ENCODE measurements at regions not wholly inside any gene's neighbourhood (a gene's known extent, or its start where the extent isn't known, plus 50 kb on each side); places are given as distances from the start of the nearest gene placed in this dataset.

- no peak for FAIRE-seq
- Histone ChIP-seq H3K79me1 (ENCODE audit: low read depth, low read length) (no peaks in the 10 kb centered on the region), H2BK15ac (ENCODE audit: low read length) (no peak overlapping the region), H3K9me3 (ENCODE audit: insufficient read depth in 2 of 2, low read depth in 1 of 2, low read length in 1 of 2) (no peaks in the 10 kb centered on the region), H2AFZ (ENCODE audit: low read length) (no peak overlapping the region), H2AK5ac (ENCODE audit: low read depth, low read length) (no peak overlapping the region), H3K56ac (replicated peaks; ENCODE audit: insufficient read length, low read depth, low read length) (no peak overlapping the region), H3K4me1 (replicated peaks in 1 of 4; ENCODE audit: control insufficient read depth in 3 of 4, insufficient read depth in 4 of 4, low read length in 3 of 4) (no peaks in the 10 kb centered on the region), H3K36me3 (ENCODE audit: control insufficient read depth in 2 of 4, insufficient read depth in 4 of 4, low read length in 3 of 4) (no peaks in the 10 kb centered on the region), H2BK120ac (replicated peaks; ENCODE audit: low read depth, low read length) (no peak overlapping the region), H3K23me2 (ENCODE audit: low read depth, low read length) (no peaks in the 10 kb centered on the region), H4K20me1 (replicated peaks in 1 of 2; ENCODE audit: control insufficient read depth in 1 of 2, insufficient read depth in 2 of 2, low read length in 2 of 2) (no peaks in the 10 kb centered on the region), H3K18ac (ENCODE audit: extremely low read depth, low read length) (no peak overlapping the region), H2BK20ac (ENCODE audit: low read length) (no peak overlapping the region), H3K4ac (replicated peaks; ENCODE audit: insufficient read length, low read depth, low read length) (no peak overlapping the region), H4K8ac (ENCODE audit: extremely low read depth, insufficient read depth, low read length) (no peak overlapping the region), H4K5ac (ENCODE audit: insufficient read length, low read depth, low read length) (no peak overlapping the region), H3K27me3 (replicated peaks in 1 of 4; ENCODE audit: control insufficient read depth in 3 of 4, extremely low read depth in 1 of 4, insufficient read depth in 3 of 4, low read length in 3 of 4) (no peaks in the 10 kb centered on the region), H2BK5ac (ENCODE audit: low read depth, low read length) (no peak overlapping the region), H3K14ac (ENCODE audit: insufficient read length) (no peak overlapping the region), H3K4me2 (ENCODE audit: insufficient read depth in 1 of 2, low read depth in 2 of 2, low read length in 2 of 2) (no peak overlapping the region), H3K9ac (replicated peaks in 1 of 4; ENCODE audit: extremely low read depth in 1 of 4, low read depth in 3 of 4, low read length in 3 of 4) (no peak overlapping the region), H3K27ac (ENCODE audit: low read depth, low read length) (no peak overlapping the region), H4K91ac (replicated peaks; ENCODE audit: insufficient read length, low read length) (no peak overlapping the region), H3K79me2 (ENCODE audit: control insufficient read depth in 1 of 2, insufficient read depth in 2 of 2, low read length in 2 of 2) (no peaks in the 10 kb centered on the region), H3K23ac (ENCODE audit: insufficient read length) (no peak overlapping the region), H2BK12ac (ENCODE audit: low read depth, low read length) (no peak overlapping the region), H3K4me3 (ENCODE audit: extremely low read depth in 1 of 4, insufficient read depth in 2 of 4, low read depth in 3 of 4, low read length in 4 of 4) (no peak overlapping the region)
- DNase-seq (ENCODE audit: low read depth in 1 of 2, low spot score in 2 of 2) = no peak
- ChIA-PET POLR2A (ENCODE audit: partially characterized antibody) (no interaction called here), CTCF (ENCODE audit: partially characterized antibody) (interaction anchor here (1.6 kb wide), 1 partner anchor 12 kb away, joined by 6 read pairs; no protein-coding TSS in a partner anchor)
- 87% methylated on average over 4 of the region's 5 CpGs; no CpG with 5 or more reads in 1 of the 2 experiments for WGBS, 2 experiments (ENCODE audit: extremely low coverage in 1 of 2, insufficient coverage in 1 of 2, insufficient read length in 1 of 2, insufficient replicate concordance in 2 of 2, low coverage in 1 of 2, low lambda C conversion rate in 2 of 2, missing lambda C conversion rate in 1 of 2)
- TF ChIP-seq SIRT6 (IDR thresholded peaks at IDR 0.05; ENCODE audit: low read length) (no peak), JUND (IDR thresholded peaks at IDR 0.05; ENCODE audit: low read length) (no peak)
Measured at GRCh38 chr13:105994340-105994739, 541.1 kb downstream of the EFNB2 start.
